SK-N-SH treated with all-trans-retinoic acid at 6 μM for 48 hours (cell line): ENCODE measurements at regions not wholly inside any gene's neighbourhood (a gene's known extent, or its start where the extent isn't known, plus 50 kb on each side); places are given as distances from the start of the nearest gene placed in this dataset.

ENCODE experiments used
- ATAC-seq: fragments of 200-7000 bp; cut with Tn5 transposase; 3 replicates; pipeline ENCODE4 v1.9.1; 2020; ENCODE audit warnings: mild to moderate bottlenecking, moderate library complexity
- ARNTL ChIP-seq: fragments of 450-650 bp; formaldehyde crosslinking; IDR thresholded peaks from 2 replicates; pipeline ENCODE4 v1.5.0; 2020; ENCODE audit warnings: low read depth, mild to moderate bottlenecking, moderate library complexity, borderline replicate concordance
- CSDC2 ChIP-seq: fragments of 250-450 bp; sonication (Bioruptor Pico); IDR thresholded peaks from 2 replicates; pipeline ENCODE4 v1.5.0; 2020; ENCODE audit warnings: mild to moderate bottlenecking, moderate library complexity
- CSRNP3 ChIP-seq: fragments of 250-450 bp; sonication (Bioruptor Pico); IDR thresholded peaks from 2 replicates; pipeline ENCODE4 v1.5.1; 2021; ENCODE audit warnings: mild to moderate bottlenecking, moderate library complexity
- ESRRG ChIP-seq: fragments of 250-450 bp; sonication (Bioruptor Pico); IDR thresholded peaks from 2 replicates; pipeline ENCODE4 v1.6.1; 2021; ENCODE audit warnings: mild to moderate bottlenecking
- GLIS3 ChIP-seq: fragments of 250-450 bp; sonication (Bioruptor Pico); IDR thresholded peaks from 2 replicates; pipeline ENCODE4 v1.5.0; 2020; ENCODE audit warnings: mild to moderate bottlenecking, moderate library complexity
- OSR1 ChIP-seq: fragments of 250-450 bp; sonication (Bioruptor Pico); IDR thresholded peaks from 2 replicates; pipeline ENCODE4 v1.8.0; 2022; ENCODE audit warnings: moderate library complexity, mild to moderate bottlenecking, inconsistent platforms
- POU6F1 ChIP-seq: fragments of 250-450 bp; sonication (Bioruptor Pico); IDR thresholded peaks from 2 replicates; pipeline ENCODE4 v1.8.0; 2021; ENCODE audit warnings: low read depth, mild to moderate bottlenecking, moderate library complexity, borderline replicate concordance
- PPARA ChIP-seq: fragments of 250-450 bp; sonication (Bioruptor Pico); IDR thresholded peaks from 2 replicates; pipeline ENCODE4 v1.5.0; 2020; ENCODE audit warnings: mild to moderate bottlenecking, borderline replicate concordance
- RARB ChIP-seq: fragments of 250-450 bp; sonication (Bioruptor Pico); IDR thresholded peaks from 2 replicates; pipeline ENCODE4 v1.8.0; 2021; ENCODE audit warnings: mild to moderate bottlenecking, moderate library complexity
- SNAI2 ChIP-seq: fragments of 250-450 bp; sonication (Bioruptor Pico); IDR thresholded peaks from 2 replicates; pipeline ENCODE4 v1.5.0; 2020; ENCODE audit warnings: mild to moderate bottlenecking, moderate library complexity
- TOX ChIP-seq: fragments of 250-450 bp; sonication (Bioruptor Pico); IDR thresholded peaks from 2 replicates; pipeline ENCODE4 v1.8.0; 2021; ENCODE audit warnings: mild to moderate bottlenecking, moderate library complexity, borderline replicate concordance
- TSHZ2 ChIP-seq: fragments of 250-450 bp; sonication (Bioruptor Pico); IDR thresholded peaks from 2 replicates; pipeline ENCODE4 v1.5.0; 2020; ENCODE audit warnings: mild to moderate bottlenecking, moderate library complexity
- ZC3H10 ChIP-seq: fragments of 250-450 bp; sonication (Bioruptor Pico); IDR thresholded peaks from 2 replicates; pipeline ENCODE4 v1.5.1; 2021; ENCODE audit warnings: mild to moderate bottlenecking, moderate library complexity
- ZFP3 ChIP-seq: fragments of 250-450 bp; sonication (Bioruptor Pico); IDR thresholded peaks from 2 replicates; pipeline ENCODE4 v1.5.0; 2020; ENCODE audit warnings: mild to moderate bottlenecking, moderate library complexity
- ZFP30 ChIP-seq: fragments of 450-650 bp; formaldehyde crosslinking; IDR thresholded peaks from 2 replicates; pipeline ENCODE4 v1.5.0; 2022; ENCODE audit warnings: mild to moderate bottlenecking, moderate library complexity
- ZNF565 ChIP-seq: fragments of 450-650 bp; formaldehyde crosslinking; conservative IDR thresholded peaks from 2 replicates; pipeline ENCODE4 v1.5.0; 2020; ENCODE audit warnings: low read depth, mild to moderate bottlenecking, moderate library complexity
- ZNF70 ChIP-seq: fragments of 450-650 bp; formaldehyde crosslinking; IDR thresholded peaks from 2 replicates; pipeline ENCODE4 v1.5.0; 2020; ENCODE audit warnings: mild to moderate bottlenecking, moderate library complexity
- ZNF8 ChIP-seq: fragments of 450-650 bp; formaldehyde crosslinking; IDR thresholded peaks from 2 replicates; pipeline ENCODE4 v1.5.0; 2020; ENCODE audit warnings: mild to moderate bottlenecking, moderate library complexity
- TF ChIP-seq, protein P1 (sequence below): fragments of 250-450 bp; sonication (Bioruptor Pico); IDR thresholded peaks from 2 replicates; pipeline ENCODE4 v1.5.1; 2020; ENCODE audit warnings: low read depth, mild to moderate bottlenecking, moderate library complexity
- TF ChIP-seq, protein P2 (sequence below): fragments of 250-450 bp; sonication (Bioruptor Pico); IDR thresholded peaks from 2 replicates; pipeline ENCODE4 v1.8.0; 2020; ENCODE audit warnings: mild to moderate bottlenecking, moderate library complexity, borderline replicate concordance

GRCh38 chr3:64368257-64369020 is 143.2 kb upstream of the PRICKLE2 start:
- no peak; the same call in 2 of the 3 replicates for ATAC-seq
- TF ChIP-seq GLIS3 (CRISPR knock-in tag) (no peak), ZNF70 (no peak), ZNF8 (CRISPR knock-in tag) (no peak), ZNF565 (CRISPR knock-in tag) (no peak), CSDC2 (CRISPR knock-in tag) (no peak), TOX (CRISPR knock-in tag) (no peak), TSHZ2 (CRISPR knock-in tag) (no peak), ESRRG (CRISPR knock-in tag) (no peak), RARB (CRISPR knock-in tag) (no peak), POU6F1 (CRISPR knock-in tag) (no peak), ZFP30 (CRISPR knock-in tag) (no peak), SNAI2 (CRISPR knock-in tag) (no peak)

- ATAC-seq: no peak
- TF ChIP-seq, protein P1, sequence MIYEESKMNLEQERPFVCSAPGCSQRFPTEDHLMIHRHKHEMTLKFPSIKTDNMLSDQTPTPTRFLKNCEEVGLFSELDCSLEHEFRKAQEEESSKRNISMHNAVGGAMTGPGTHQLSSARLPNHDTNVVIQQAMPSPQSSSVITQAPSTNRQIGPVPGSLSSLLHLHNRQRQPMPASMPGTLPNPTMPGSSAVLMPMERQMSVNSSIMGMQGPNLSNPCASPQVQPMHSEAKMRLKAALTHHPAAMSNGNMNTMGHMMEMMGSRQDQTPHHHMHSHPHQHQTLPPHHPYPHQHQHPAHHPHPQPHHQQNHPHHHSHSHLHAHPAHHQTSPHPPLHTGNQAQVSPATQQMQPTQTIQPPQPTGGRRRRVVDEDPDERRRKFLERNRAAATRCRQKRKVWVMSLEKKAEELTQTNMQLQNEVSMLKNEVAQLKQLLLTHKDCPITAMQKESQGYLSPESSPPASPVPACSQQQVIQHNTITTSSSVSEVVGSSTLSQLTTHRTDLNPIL (CRISPR knock-in tag): no peak
- TF ChIP-seq SNAI2 (CRISPR knock-in tag) (no peak), CSDC2 (CRISPR knock-in tag) (no peak), ZFP30 (CRISPR knock-in tag) (no peak), ZNF8 (CRISPR knock-in tag) (no peak)
Observed at GRCh38 chr3:64365877-64366276, 140.6 kb upstream of the PRICKLE2 start.

- TF ChIP-seq ESRRG (CRISPR knock-in tag): no peak
- TF ChIP-seq ZFP30 (CRISPR knock-in tag): no peak
- no peak for TF ChIP-seq ZC3H10 (CRISPR knock-in tag)
- TF ChIP-seq PPARA (CRISPR knock-in tag): no peak
- no peak for TF ChIP-seq ARNTL (CRISPR knock-in tag)
- no peak for TF ChIP-seq GLIS3 (CRISPR knock-in tag)
- TF ChIP-seq CSDC2 (CRISPR knock-in tag): no peak
- no peak for TF ChIP-seq SNAI2 (CRISPR knock-in tag)
- no peak for TF ChIP-seq ZFP3 (CRISPR knock-in tag)
- TF ChIP-seq, protein P1 (CRISPR knock-in tag): no peak
- no peak for TF ChIP-seq RARB (CRISPR knock-in tag)
- TF ChIP-seq, protein P2, sequence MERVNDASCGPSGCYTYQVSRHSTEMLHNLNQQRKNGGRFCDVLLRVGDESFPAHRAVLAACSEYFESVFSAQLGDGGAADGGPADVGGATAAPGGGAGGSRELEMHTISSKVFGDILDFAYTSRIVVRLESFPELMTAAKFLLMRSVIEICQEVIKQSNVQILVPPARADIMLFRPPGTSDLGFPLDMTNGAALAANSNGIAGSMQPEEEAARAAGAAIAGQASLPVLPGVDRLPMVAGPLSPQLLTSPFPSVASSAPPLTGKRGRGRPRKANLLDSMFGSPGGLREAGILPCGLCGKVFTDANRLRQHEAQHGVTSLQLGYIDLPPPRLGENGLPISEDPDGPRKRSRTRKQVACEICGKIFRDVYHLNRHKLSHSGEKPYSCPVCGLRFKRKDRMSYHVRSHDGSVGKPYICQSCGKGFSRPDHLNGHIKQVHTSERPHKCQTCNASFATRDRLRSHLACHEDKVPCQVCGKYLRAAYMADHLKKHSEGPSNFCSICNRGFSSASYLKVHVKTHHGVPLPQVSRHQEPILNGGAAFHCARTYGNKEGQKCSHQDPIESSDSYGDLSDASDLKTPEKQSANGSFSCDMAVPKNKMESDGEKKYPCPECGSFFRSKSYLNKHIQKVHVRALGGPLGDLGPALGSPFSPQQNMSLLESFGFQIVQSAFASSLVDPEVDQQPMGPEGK: no peak
- TF ChIP-seq TSHZ2 (CRISPR knock-in tag): no peak
- no peak for TF ChIP-seq ZNF565 (CRISPR knock-in tag)
- no peak for TF ChIP-seq OSR1 (CRISPR knock-in tag)
- no peak for TF ChIP-seq CSRNP3 (CRISPR knock-in tag)
- TF ChIP-seq ZNF70: no peak
- no peak for ATAC-seq
Observed at GRCh38 chr3:64363842-64364241, 138.6 kb upstream of the PRICKLE2 start.
